HG02571 (cell line): ENCODE measurements at regions not wholly inside any gene's neighbourhood (a gene's known extent, or its start where the extent isn't known, plus 50 kb on each side); places are given as distances from the start of the nearest gene placed in this dataset.
A peak's percentile ranks its signal among the peaks of the same experiment; 100 is the strongest.

Experiments used
- ATAC-seq: cut with Tn5 transposase; IDR thresholded peaks from one replicate; pipeline ENCODE4 v1.9.1; 2021; ENCODE audit warnings: mild to moderate bottlenecking, moderate library complexity; ENCODE audit not compliant: unreplicated experiment

DNA sequence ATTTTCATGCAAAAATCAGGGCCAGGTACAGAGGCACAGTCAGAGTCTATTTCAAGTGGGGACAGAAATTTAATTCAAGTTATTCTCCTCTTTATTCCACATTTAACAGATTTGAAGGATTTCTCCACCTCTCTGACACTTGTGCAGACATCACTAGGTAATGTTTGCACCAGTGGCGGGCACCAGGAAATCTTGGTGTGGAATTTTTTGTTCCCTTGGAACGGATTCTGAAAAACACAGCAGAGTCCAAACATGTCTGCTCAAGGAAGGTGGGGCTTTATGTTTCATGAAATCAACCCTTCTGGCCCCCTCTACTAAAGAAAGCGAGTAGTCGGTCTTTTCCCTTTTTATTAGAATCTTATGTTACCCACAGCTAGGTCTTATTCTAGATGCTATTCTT lies 271.2 kb upstream of the MDFIC2 start:
- no peak for ATAC-seq

DNA sequence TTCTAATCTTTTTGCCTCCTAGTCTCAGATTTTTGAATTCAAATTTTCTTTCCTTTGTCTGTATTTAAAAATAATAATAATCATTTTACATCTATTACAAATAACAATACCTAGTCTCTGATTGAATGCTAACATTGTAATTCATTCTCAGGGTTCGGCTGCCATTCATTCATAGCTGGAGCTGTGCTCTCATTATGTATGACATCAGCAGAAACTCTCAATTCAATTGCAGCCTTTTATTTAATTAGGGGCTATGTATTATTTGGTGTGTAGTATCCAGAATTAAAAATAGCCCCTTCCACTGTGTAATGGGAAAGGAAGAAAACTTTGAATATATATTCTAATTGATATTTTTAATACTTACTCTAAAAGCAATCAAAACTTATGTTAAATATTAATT lies 270.4 kb upstream of the MDFIC2 start:
- no peak for ATAC-seq

DNA sequence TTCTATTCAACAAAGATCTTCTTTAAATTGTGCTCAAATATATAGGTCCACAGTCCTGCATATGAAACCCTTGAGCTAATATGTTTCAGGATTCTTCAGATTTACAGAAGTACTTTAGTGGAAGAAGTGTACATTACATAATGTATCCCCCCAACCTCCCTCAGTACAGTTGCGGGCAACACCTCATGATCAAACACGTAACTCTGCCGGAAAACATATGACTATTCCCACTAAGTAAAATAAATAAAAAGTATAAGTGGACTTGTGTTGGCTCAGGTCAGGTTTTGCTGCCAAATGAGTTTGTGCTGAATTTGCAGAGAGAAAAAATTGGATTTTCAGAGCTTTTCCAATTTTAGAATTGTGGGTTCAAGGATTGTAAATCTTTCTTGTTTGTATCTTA lies 267.6 kb upstream of the MDFIC2 start:
- ATAC-seq: no peak

DNA sequence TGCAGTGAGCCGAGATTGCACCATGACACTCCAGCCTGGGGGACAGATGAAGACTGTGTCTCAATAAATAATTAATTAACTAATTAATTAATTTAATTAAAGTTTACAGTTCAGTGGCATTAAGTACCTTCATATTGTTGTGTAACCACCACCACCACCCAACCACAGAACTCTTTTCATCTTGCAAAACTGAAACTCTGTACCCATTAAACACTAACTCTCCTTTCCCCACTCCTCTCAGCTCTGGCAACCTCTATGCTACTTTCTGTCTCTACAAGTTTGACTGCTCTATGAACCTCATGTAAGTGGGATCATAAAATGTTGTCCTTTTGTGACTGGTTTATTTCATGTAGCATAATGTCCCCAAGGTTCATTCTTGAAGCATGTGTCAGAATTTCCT lies 259.3 kb upstream of the MDFIC2 start:
- no peak for ATAC-seq

DNA sequence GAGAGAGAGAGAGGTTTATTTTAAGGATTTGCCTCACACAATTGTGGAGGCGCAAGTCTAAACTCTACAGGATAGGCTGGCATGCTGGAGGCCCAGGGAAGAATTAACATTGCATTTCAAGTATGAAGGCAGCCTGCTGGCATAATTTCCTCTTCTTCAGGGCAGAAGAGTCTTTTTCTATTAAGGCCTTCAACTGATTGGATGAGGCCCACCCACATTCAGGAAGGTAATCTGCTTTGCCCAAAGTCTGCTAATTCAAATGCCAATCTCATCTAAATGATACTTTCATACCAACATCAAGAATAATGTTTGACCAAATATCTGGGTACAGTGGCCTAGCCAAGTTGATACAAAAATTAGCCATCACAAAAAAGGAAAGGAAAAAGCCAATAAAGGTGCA lies 258.1 kb upstream of the MDFIC2 start:
- ATAC-seq: no peak

DNA sequence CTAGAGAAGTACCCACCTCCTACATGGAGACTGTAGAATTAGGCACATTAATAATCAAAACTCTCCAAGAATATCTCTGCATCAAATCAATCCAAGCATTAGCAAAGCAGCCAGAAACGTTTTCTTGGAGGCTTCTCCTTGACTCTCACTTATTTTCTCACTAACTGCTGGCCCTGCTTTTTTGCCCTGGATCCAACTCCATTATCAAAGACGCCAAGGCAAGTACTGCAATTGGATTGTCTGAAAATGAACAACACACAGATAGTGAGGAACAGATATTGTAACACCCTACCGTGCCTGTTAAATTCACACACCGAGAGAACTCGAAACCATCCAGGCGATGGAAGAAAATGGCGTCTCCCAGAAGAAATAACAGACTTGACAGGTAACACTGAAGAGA lies 256.2 kb upstream of the MDFIC2 start:
- no peak for ATAC-seq

DNA sequence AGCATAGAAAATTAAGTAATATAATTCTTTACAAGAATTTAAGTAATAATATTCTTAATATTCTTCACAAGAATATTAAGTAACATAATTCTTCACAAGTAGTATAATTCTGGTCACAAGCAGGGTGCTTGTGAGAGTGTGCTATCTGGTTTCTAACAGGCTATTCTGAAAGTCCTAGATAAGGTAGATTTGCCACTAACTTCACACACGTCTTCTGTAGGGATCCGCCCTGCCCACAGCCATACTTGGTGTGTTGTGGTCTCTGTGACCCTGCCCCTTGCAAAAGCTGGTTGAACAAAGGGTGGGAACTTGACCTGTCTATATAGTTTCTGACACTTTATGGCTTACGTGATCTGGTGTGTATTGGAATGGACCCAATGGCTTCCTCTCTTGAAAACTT lies 253.4 kb upstream of the MDFIC2 start:
- no peak for ATAC-seq

DNA sequence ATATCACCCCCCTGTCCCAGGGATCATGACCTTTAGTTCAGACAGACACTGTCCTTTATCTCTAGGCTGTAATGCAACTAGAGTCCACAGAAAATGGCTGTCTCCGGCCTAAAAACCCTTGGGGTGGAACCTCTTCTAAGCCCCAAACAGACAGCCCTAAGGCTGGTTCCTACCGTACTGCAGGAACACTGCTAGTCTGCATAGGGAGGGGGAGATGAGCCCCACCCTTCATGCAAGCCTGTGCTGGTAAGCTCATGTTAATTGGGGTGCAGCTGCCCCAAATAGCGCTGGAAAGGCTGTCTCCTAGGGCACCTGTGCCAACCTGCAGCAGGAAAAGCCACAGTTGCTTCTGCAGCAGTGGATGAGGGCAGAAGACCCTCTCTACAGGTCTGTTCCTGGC lies 252.1 kb upstream of the MDFIC2 start:
- no peak for ATAC-seq

DNA sequence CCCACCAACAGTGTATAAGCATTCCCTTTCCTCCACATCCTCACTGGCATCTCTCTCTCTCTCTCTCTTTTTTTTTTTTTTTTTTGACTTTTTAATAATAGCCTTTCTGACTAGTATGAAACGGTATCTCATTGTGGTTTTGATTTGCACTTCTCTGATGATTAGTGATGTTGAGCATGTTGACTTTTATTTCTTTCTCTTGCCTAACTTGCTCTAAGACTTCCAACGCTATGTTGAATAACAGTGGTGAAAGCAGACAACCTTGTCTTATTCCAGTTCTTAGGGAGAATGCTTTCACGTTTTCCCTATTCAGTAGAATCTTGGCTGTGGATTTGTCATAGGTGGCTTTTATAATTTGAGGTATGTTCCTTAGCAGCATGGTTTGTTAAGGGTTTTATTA lies 249.4 kb upstream of the MDFIC2 start:
- ATAC-seq: no peak

DNA sequence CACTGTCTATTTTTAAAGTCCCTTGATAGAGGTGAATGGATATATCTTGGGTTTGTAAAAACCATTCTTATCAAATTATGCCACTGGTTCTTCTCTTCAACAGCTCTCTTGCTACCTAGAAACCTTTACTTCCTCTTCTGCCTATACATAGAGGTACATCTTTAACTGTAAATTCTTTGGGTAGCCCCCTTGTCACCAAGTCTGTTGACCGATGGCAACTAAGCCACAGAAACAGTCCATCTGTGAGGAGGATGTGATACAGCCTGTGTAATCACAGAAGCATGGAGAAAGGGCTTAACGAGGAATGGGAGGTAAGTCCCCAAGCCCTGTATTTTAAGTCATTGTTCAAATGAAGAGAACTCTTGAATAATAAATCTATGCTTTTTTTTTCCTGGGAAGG lies 246.5 kb upstream of the MDFIC2 start:
- no peak for ATAC-seq

DNA sequence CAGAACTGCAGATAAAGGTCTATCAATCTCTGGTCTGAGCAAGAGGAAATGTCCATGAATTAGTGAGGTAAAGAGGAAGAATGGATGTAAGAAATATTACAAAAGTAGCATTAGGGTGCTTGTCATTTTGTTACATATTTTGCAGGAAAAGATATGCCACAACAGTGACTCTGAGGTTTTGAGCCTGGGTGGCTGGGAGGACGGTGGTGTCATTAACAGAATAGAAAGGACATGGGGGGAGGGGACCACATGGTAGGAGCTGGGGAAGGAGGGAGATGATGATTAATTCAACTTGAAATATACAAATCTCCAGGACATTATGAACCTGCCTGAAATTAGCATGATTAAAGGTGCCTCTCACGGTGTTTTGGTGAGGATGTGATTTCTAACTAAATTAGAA lies 245.5 kb upstream of the MDFIC2 start:
- ATAC-seq: no peak

DNA sequence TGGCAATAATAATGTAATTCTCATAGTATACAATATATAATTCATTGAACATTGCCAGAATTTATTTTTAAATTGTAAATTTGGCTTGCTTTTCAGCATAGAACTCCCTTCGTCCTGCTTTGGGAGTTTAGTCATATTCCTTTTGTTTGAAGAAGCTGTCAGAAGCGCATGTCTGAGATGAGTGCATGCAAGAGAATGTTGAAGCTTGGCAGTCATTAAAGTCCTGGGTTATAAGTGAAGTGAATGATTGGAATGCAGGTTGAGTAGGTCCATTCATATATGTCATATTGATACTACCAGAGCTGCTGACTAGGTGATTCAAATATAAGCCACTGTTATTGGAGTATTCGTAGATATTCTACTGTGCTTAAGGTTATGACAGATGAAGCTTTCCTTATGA lies 243.6 kb upstream of the MDFIC2 start:
- no peak for ATAC-seq

DNA sequence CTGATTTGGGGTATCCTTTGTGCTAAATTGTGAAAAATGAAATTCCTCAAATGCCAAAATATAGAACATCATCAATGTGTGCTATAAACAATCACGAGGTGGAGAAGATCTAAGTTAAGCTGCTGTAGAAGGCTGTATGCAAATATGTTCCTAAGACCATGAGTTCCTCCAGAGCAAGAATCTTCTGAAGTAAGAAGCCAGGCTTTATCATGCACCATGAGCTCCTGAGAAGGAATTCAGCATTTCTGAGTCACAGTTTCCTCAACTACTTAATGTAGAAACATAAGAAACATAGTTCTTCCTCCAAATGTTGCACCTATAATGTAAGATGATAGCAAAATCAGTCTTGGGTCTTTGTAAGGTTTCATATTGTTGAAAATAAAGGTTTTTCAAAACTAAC lies 241.7 kb upstream of the MDFIC2 start:
- ATAC-seq: no peak

DNA sequence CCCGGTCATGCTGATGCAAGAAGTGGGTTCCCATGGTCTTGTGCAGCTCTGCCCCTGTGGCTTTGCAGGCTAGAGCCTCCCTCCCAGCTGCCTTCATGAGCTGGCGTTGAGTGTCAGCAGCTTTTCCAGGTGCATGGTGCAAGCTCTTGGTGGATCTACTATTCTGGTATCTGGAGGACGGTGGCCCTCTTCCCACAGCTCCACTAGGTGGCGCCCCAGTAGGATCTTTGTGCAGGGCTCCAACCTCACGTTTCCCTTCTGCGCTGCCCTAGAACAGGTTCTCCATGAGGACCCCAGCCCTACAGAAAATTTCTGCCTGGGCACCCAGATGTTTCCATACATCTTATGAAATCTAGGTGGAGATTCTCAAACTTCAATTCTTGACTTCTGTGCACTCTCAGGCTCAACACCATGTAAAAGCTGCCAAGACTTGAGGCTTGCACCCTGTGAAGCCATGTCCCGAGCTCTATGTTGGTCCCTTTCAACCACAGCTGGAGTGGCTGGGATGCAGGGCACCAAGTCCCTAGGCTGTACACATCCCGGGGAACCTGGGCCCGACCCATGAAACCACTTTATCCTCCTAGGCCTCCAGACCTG lies 238.4 kb upstream of the MDFIC2 start:
- peak; percentile 72 for ATAC-seq

DNA sequence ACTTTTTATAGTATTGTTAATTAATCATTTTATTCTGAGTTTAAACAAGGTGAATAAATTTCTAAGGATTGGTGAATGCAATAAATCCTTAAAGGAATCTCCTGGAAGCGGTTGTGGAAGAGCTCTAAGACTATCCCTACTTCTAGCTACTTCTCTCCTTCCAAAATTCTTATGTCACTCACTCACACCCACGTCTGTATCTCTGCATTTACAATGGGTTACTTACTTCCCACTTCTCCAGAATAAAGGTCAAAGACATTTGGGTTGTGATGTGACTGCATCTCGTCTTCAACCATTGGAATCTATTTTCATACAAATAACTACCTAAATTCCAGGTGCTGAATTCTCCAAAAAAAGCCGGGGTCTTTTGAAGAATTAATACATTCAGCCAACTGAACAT lies 234.2 kb upstream of the MDFIC2 start:
- ATAC-seq: no peak

DNA sequence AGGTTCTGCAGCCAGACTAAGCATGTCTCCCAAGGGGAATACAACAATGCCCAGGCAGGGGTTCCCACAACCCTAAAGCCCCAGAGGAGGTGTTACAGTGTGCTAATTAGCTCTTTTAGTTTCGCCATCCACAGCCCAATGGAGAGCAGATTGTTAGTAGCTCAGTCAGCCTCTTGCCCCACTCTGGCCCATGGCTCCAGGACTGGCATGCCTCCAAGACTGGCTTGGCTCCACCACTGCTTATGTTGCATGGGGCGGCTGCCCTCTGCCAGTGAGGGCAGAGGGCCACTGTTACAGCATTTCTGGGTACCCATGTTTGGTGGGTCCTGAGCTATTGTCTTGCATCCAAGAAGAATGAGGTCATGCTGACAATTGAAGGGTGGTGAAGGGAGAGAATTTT lies 231.1 kb upstream of the MDFIC2 start:
- ATAC-seq: no peak

DNA sequence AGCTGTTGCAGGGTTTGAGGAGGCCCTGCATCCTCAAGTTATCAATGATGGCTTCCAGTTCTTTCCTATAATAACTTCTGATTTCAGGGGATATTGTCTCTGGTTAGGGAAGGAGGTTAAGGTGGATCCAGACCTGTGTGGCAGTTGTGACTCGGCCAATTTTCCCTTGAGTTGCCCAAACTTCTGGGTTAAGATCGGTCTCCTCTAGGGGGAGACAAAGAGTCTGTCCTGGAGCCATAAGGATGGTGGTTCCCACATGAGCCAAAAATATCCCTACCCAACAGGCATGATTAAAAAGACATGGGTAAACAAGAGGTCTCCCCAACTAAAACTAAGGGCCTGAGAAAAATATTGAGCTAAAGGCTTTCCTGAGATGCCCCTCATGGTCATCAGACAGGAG lies 227.5 kb upstream of the MDFIC2 start:
- ATAC-seq: no peak

DNA sequence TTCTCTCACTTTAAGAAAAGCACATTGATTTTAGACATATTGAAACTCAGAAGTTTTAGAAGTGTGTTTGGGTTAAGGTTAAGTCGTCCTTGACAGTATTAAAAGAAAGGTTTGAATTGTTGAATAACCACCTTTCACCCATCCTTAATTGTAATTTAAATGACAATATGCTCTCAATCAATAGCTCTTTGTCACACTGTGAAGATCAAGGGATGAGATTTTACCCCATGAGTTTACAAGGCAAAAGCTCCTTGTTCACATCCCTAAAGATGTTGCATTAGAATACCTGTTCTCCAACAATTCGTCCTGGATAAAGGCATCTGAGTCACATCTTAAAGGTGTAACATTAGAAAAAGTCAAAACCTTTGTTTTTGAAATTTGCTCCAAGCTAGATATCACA lies 220.4 kb upstream of the MDFIC2 start:
- no peak for ATAC-seq

DNA sequence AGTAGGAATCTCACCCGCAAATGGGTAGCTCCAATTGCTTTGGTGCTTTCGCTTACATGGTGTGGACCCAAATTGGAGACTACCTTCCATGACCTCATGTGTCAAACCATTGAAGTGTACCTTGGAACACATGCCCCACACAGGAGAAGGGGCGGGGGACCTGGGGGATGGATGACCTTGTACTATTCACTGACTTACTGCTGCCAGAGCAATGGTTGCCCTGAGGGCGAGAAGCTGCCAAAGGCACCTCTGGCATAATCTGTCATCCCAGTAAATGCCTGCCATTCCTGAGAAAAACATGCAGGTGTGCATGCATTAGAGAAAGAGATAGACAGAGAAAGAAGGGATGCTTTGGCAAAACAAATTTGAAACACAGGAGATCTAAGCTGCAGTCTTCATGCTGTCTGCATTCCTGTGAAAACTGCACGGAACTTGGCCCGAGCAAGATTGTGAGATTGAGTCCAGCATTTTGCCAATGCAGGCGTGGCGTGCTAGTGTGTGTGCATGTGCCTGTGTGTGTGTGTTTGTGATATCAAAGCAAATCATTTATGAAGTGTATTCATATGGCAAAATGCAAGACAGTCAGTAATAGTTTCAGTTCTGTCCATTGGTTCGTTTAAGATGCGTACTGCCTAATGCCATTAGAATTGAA lies 219.5 kb upstream of the MDFIC2 start:
- ATAC-seq: no peak

DNA sequence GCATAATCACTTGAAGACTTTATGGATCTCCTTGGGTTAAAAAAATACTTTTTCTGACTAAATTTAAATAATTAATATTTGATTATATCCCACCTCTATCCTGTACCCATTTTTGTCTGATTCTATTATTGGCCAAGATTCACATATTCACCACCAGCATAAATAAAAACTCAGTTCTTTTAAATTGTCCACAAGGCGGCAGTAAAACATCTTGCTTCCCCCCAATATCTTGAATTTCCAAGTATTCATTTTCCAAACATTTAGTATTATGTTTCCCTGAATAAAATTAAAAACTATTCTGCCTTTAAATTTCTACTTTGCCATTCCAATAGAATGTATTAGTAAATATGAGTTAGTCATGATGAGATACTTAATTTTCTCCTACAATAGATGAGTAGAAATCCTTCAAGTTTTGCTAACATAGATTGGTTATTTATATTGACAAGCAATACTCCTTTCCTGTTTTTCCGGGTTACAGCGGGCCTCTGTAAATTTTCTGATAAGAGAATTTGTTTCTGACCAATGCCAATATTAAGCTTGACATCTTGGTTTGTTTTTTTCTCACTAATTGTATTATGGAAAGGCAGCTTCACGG lies 218.7 kb upstream of the MDFIC2 start:
- no peak for ATAC-seq

DNA sequence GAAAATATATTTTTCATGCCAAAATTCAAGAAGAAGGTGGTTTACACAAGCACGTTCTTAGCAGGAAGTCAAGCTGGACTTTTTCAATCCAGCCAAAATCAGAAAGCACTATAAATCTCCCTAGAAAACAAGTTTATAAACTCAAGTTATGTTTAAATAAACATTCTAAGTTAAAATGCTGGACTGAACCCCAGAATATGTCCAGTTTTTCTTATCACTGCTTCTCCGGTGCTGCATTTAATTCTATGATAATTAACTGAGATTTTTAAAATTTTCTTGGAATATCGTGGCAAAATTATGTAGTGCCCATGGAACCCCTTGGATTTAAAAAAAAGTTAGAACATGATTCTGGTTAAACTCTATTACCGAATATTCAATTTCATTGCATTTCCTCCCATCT lies 218.2 kb upstream of the MDFIC2 start:
- ATAC-seq: no peak

DNA sequence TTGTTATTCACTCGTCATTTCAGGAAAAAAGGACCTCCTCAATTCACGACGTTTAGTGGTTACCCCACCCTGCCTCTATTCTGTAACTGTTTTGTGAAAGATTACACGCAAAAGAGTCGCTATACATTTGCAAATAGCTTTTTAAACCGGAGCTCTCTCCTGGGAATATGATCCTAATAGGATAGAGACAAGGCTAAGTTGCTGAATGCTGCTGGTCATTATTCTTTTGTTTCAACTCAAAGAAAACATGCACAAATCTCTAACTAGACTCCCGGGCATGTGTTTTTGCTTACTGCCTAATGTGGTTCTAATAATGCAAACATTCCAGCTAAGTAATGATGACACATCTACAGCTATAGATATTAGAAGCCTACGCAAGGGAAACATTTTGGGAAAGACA lies 214.6 kb upstream of the MDFIC2 start:
- ATAC-seq: no peak
